Activated CD4-positive, alpha-beta memory T cell treated with anti-CD3 and anti-CD28 coated beads, Interleukin-2, amount 10 ng/mL, durations not matched to agents 7 days and 5 days (primary cell): ENCODE measurements at regions not wholly inside any gene's neighbourhood (a gene's known extent, or its start where the extent isn't known, plus 50 kb on each side); places are given as distances from the start of the nearest gene placed in this dataset.

ENCODE experiments used
- CTCF ChIA-PET: fragments of 350-600 bp; sonication (Branson Sonifier 250); formaldehyde crosslinking; loops from one replicate; lab custom pipeline; 2021; ENCODE audit warnings: antibody characterized with exemption, inconsistent platforms; lab: Charles Lee
- POLR2A ChIA-PET: fragments of 350-600 bp; sonication (Branson Sonifier 250); formaldehyde crosslinking; loops from one replicate; lab custom pipeline; 2021; ENCODE audit warnings: antibody characterized with exemption; lab: Charles Lee
- DNase-seq: peaks from one replicate; pipeline ENCODE4 v3.0.0-alpha.2; 2020
- H3K27ac Mint-ChIP-seq: one replicate; pipeline ENCODE4 v1.8.0; 2021; ENCODE audit warnings: mild to moderate bottlenecking, mixed read lengths
- H3K27me3 Mint-ChIP-seq: one replicate; pipeline ENCODE4 v1.8.0; 2021; ENCODE audit warnings: mixed read lengths
- H3K36me3 Mint-ChIP-seq: one replicate; pipeline ENCODE4 v1.8.0; 2021; ENCODE audit warnings: low read depth, mixed read lengths
- H3K4me1 Mint-ChIP-seq: one replicate; pipeline ENCODE4 v1.8.0; 2021; ENCODE audit warnings: mixed read lengths
- H3K4me3 Mint-ChIP-seq: one replicate; pipeline ENCODE4 v1.8.0; 2021; ENCODE audit warnings: mild to moderate bottlenecking, mixed read lengths
- H3K9me3 Mint-ChIP-seq: one replicate; pipeline ENCODE4 v1.8.0; 2021; ENCODE audit warnings: mixed read lengths

- no peak overlapping the region for H3K4me3 Mint-ChIP-seq
- ChIA-PET POLR2A (no interaction called here), CTCF (interaction anchor here (0.6 kb wide), 1 partner anchor 39 kb away, joined by 3 read pairs; no protein-coding TSS in a partner anchor)
- H3K27ac Mint-ChIP-seq = no peak overlapping the region
- H3K27me3 Mint-ChIP-seq = peaks cover 4% of the 10 kb centered on the region
- no peaks in the 10 kb centered on the region for H3K9me3 Mint-ChIP-seq
- DNase-seq = no peak
- no peaks in the 10 kb centered on the region for H3K4me1 Mint-ChIP-seq
- H3K36me3 Mint-ChIP-seq = no peaks in the 10 kb centered on the region
Measured at GRCh38 chr11:81744336-81745116, 989.1 kb downstream of the FAM181B start.

- Mint-ChIP-seq H3K9me3 (peaks cover 5% of the 10 kb centered on the region), H3K36me3 (no peaks in the 10 kb centered on the region), H3K4me3 (no peak overlapping the region), H3K27me3 (no peaks in the 10 kb centered on the region), H3K4me1 (no peaks in the 10 kb centered on the region), H3K27ac (no peak overlapping the region)
- CTCF ChIA-PET = no interaction called here
- POLR2A ChIA-PET = no interaction called here
- DNase-seq = no peak
Measured at GRCh38 chr11:81725701-81726100, 1008.0 kb downstream of the FAM181B start.

GRCh38 chr11:81717695-81718094 lies 1016.0 kb downstream of the FAM181B start:
- no peak for DNase-seq
- H3K9me3 Mint-ChIP-seq = no peaks in the 10 kb centered on the region
- H3K36me3 Mint-ChIP-seq = no peaks in the 10 kb centered on the region
- no peak overlapping the region for H3K4me3 Mint-ChIP-seq
- ChIA-PET POLR2A (no interaction called here), CTCF (no interaction called here)
- no peak overlapping the region for H3K27ac Mint-ChIP-seq
- no peaks in the 10 kb centered on the region for H3K4me1 Mint-ChIP-seq
- H3K27me3 Mint-ChIP-seq = no peaks in the 10 kb centered on the region

GRCh38 chr11:81707881-81708280 lies 1025.8 kb downstream of the FAM181B start:
- POLR2A ChIA-PET = no interaction called here
- no peaks in the 10 kb centered on the region for H3K27me3 Mint-ChIP-seq
- no peaks in the 10 kb centered on the region for H3K36me3 Mint-ChIP-seq
- no peaks in the 10 kb centered on the region for H3K9me3 Mint-ChIP-seq
- H3K27ac Mint-ChIP-seq = no peak overlapping the region
- no peak for DNase-seq
- H3K4me1 Mint-ChIP-seq = no peaks in the 10 kb centered on the region
- CTCF ChIA-PET = no interaction called here
- no peak overlapping the region for H3K4me3 Mint-ChIP-seq

- no peaks in the 10 kb centered on the region for H3K9me3 Mint-ChIP-seq
- POLR2A ChIA-PET = no interaction called here
- CTCF ChIA-PET = no interaction called here
- H3K4me1 Mint-ChIP-seq = no peaks in the 10 kb centered on the region
- H3K27me3 Mint-ChIP-seq = no peaks in the 10 kb centered on the region
- H3K4me3 Mint-ChIP-seq = no peak overlapping the region
- H3K36me3 Mint-ChIP-seq = no peaks in the 10 kb centered on the region
- H3K27ac Mint-ChIP-seq = no peak overlapping the region
- DNase-seq = no peak
Measured at GRCh38 chr11:81705283-81705682, 1028.4 kb downstream of the FAM181B start.

GRCh38 chr11:81700076-81700475 lies 1033.6 kb downstream of the FAM181B start:
- Mint-ChIP-seq H3K9me3 (peaks cover 13% of the 10 kb centered on the region), H3K36me3 (no peaks in the 10 kb centered on the region), H3K27ac (no peak overlapping the region), H3K27me3 (no peaks in the 10 kb centered on the region), H3K4me3 (no peak overlapping the region), H3K4me1 (no peaks in the 10 kb centered on the region)
- ChIA-PET CTCF (no interaction called here), POLR2A (no interaction called here)
- no peak for DNase-seq

- Mint-ChIP-seq H3K27me3 (no peaks in the 10 kb centered on the region), H3K9me3 (no peaks in the 10 kb centered on the region), H3K4me1 (no peaks in the 10 kb centered on the region), H3K4me3 (no peak overlapping the region), H3K36me3 (no peaks in the 10 kb centered on the region), H3K27ac (no peak overlapping the region)
- ChIA-PET POLR2A (no interaction called here), CTCF (no interaction called here)
- DNase-seq = no peak
Measured at GRCh38 chr11:81687057-81687456, 1046.6 kb downstream of the FAM181B start.

- H3K4me1 Mint-ChIP-seq = peaks cover 3% of the 10 kb centered on the region
Measured at GRCh38 chr11:81674211-81674610, 1059.5 kb downstream of the FAM181B start.

GRCh38 chr11:81673001-81673400 lies 1060.7 kb downstream of the FAM181B start:
- Mint-ChIP-seq H3K27ac (no peak overlapping the region), H3K27me3 (peaks cover 3% of the 10 kb centered on the region), H3K36me3 (no peaks in the 10 kb centered on the region), H3K9me3 (no peaks in the 10 kb centered on the region), H3K4me1 (peaks cover 3% of the 10 kb centered on the region), H3K4me3 (no peak overlapping the region)
- CTCF ChIA-PET = interaction anchor here (1.1 kb wide), 1 partner anchor 14 kb away, joined by 4 read pairs; no protein-coding TSS in a partner anchor
- POLR2A ChIA-PET = no interaction called here
- DNase-seq = no peak

More at GRCh38 chr11:81674211-81674610, 1059.5 kb downstream of the FAM181B start:
- DNase-seq = peak; percentile 21
- H3K36me3 Mint-ChIP-seq = no peaks in the 10 kb centered on the region
- POLR2A ChIA-PET = no interaction called here
- no peak overlapping the region for H3K27ac Mint-ChIP-seq
- H3K27me3 Mint-ChIP-seq = peaks cover 3% of the 10 kb centered on the region
- CTCF ChIA-PET = interaction anchor here (1.1 kb wide), 1 partner anchor 16 kb away, joined by 4 read pairs; no protein-coding TSS in a partner anchor
- no peaks in the 10 kb centered on the region for H3K9me3 Mint-ChIP-seq
- H3K4me3 Mint-ChIP-seq = no peak overlapping the region

- H3K27ac Mint-ChIP-seq = no peak overlapping the region
- CTCF ChIA-PET = no interaction called here
- H3K4me1 Mint-ChIP-seq = peaks cover 3% of the 10 kb centered on the region
- POLR2A ChIA-PET = no interaction called here
- no peaks in the 10 kb centered on the region for H3K36me3 Mint-ChIP-seq
- H3K4me3 Mint-ChIP-seq = no peak overlapping the region
- no peak for DNase-seq
- no peaks in the 10 kb centered on the region for H3K9me3 Mint-ChIP-seq
- H3K27me3 Mint-ChIP-seq = peaks cover 5% of the 10 kb centered on the region
Measured at GRCh38 chr11:81669935-81670543, 1063.6 kb downstream of the FAM181B start.

GRCh38 chr11:81658722-81659121 lies 1074.9 kb downstream of the FAM181B start:
- ChIA-PET POLR2A (no interaction called here), CTCF (interaction anchor here (0.7 to 1.5 kb wide), 6 partner anchors 15 to 571 kb away, joined by 3 to 6 read pairs (median 3); no protein-coding TSS in a partner anchor)
- H3K9me3 Mint-ChIP-seq = no peaks in the 10 kb centered on the region
- H3K27me3 Mint-ChIP-seq = peaks cover 2% of the 10 kb centered on the region
- no peak for DNase-seq
- H3K27ac Mint-ChIP-seq = no peak overlapping the region
- no peak overlapping the region for H3K4me3 Mint-ChIP-seq
- no peaks in the 10 kb centered on the region for H3K36me3 Mint-ChIP-seq
- no peaks in the 10 kb centered on the region for H3K4me1 Mint-ChIP-seq

GRCh38 chr11:81655351-81655750 lies 1078.3 kb downstream of the FAM181B start:
- POLR2A ChIA-PET = no interaction called here
- no peaks in the 10 kb centered on the region for H3K36me3 Mint-ChIP-seq
- H3K4me3 Mint-ChIP-seq = no peak overlapping the region

GRCh38 chr11:81647374-81647773 lies 1086.3 kb downstream of the FAM181B start:
- Mint-ChIP-seq H3K36me3 (no peaks in the 10 kb centered on the region), H3K27me3 (peaks cover 13% of the 10 kb centered on the region), H3K4me3 (no peak overlapping the region), H3K9me3 (no peaks in the 10 kb centered on the region), H3K27ac (no peak overlapping the region), H3K4me1 (no peaks in the 10 kb centered on the region)
- ChIA-PET POLR2A (no interaction called here), CTCF (interaction anchor here (0.7 kb wide), 3 partner anchors 24 to 419 kb away, joined by 3 to 4 read pairs (median 4); no protein-coding TSS in a partner anchor)
- no peak for DNase-seq

More at GRCh38 chr11:81655351-81655750, 1078.3 kb downstream of the FAM181B start:
- Mint-ChIP-seq H3K4me1 (no peaks in the 10 kb centered on the region), H3K27me3 (peaks cover 2% of the 10 kb centered on the region), H3K27ac (no peak overlapping the region), H3K9me3 (no peaks in the 10 kb centered on the region)
- CTCF ChIA-PET = no interaction called here
- no peak for DNase-seq
